SU-DHL-6 (cell line): ENCODE measurements at regions not wholly inside any gene's neighbourhood (a gene's known extent, or its start where the extent isn't known, plus 50 kb on each side); places are given as distances from the start of the nearest gene placed in this dataset.

ENCODE experiments used
- H2AFZ ChIP-seq: fragments of 200-600 bp; sonication (generic); 2 replicates; pipeline ENCODE4 v1.6.1; 2014; ENCODE audit warnings: low read depth, mild to moderate bottlenecking, moderate library complexity, mixed read lengths, antibody characterized with exemption, low read length; ENCODE audit not compliant: severe bottlenecking
- H3F3A ChIP-seq: fragments of 200-600 bp; shearing (Covaris generic); 2 replicates; pipeline ENCODE4 v1.6.0; 2016; ENCODE audit warnings: antibody characterized with exemption, mild to moderate bottlenecking; ENCODE audit not compliant: insufficient read depth
- H3K27ac ChIP-seq: fragments of 200-600 bp; sonication (generic); 2 replicates; pipeline ENCODE4 v1.5.1; 2016; ENCODE audit warnings: low read depth, mild to moderate bottlenecking, low read length, moderate library complexity, mixed read lengths
- H3K27me3 ChIP-seq: fragments of 200-600 bp; sonication (generic), shearing (Covaris generic); 2 replicates; pipeline ENCODE4 v1.6.0; 2014; ENCODE audit warnings: mild to moderate bottlenecking, low read length
- H3K36me3 ChIP-seq: fragments of 200-600 bp; sonication (generic); 2 replicates; pipeline ENCODE4 v1.6.1; 2014; ENCODE audit warnings: mild to moderate bottlenecking, low read length, mixed read lengths
- H3K4me2 ChIP-seq: fragments of 300-600, 200-600 bp; shearing (Covaris generic), sonication (generic); 2 replicates; pipeline ENCODE4 v1.6.0; 2014; ENCODE audit warnings: low read length, low read depth, mild to moderate bottlenecking; ENCODE audit not compliant: poor library complexity, severe bottlenecking
- H3K4me3 ChIP-seq: fragments of 200-600 bp; sonication (generic); 2 replicates; pipeline ENCODE4 v1.5.1; 2014; ENCODE audit warnings: antibody characterized with exemption, low read length, mild to moderate bottlenecking, mixed read lengths; ENCODE audit not compliant: insufficient read depth, poor library complexity, severe bottlenecking
- H3K79me2 ChIP-seq: fragments of 200-600 bp; sonication (generic); 2 replicates; pipeline ENCODE4 v1.6.1; 2014; ENCODE audit warnings: mild to moderate bottlenecking, low read length, moderate library complexity; ENCODE audit not compliant: insufficient read depth
- H3K9ac ChIP-seq: fragments of 200-600 bp; sonication (generic); 2 replicates; pipeline ENCODE4 v1.7.0; 2014; ENCODE audit warnings: mild to moderate bottlenecking, low read length
- H3K9me2 ChIP-seq: fragments of 200-600 bp; sonication (generic); replicated peaks from 2 replicates; pipeline ENCODE4 v1.6.1; 2014; ENCODE audit warnings: low read length; ENCODE audit not compliant: insufficient read depth
- H3K9me3 ChIP-seq: fragments of 200-600 bp; sonication (generic); 2 replicates; pipeline ENCODE4 v1.6.1; 2014; ENCODE audit warnings: low read length, mixed read lengths; ENCODE audit not compliant: insufficient read depth
- H4K20me1 ChIP-seq: fragments of 200-600 bp; sonication (generic); 2 replicates; pipeline ENCODE4 v1.6.1; 2014; ENCODE audit warnings: low read depth, mild to moderate bottlenecking, antibody characterized with exemption, low read length, moderate library complexity, mixed read lengths
- CTCF ChIP-seq: fragments of 200-600 bp; sonication (generic); IDR thresholded peaks from one replicate; pipeline ENCODE4 v1.5.1; 2017; ENCODE audit warnings: antibody characterized with exemption, mild to moderate bottlenecking, low read length, moderate library complexity; ENCODE audit not compliant: insufficient read depth, poor library complexity, severe bottlenecking
- EZH2phosphoT487 ChIP-seq: fragments of 200-600 bp; sonication (generic), shearing (Covaris generic); conservative IDR thresholded peaks from 2 replicates; pipeline ENCODE4 v1.6.1; 2018; ENCODE audit warnings: mild to moderate bottlenecking, antibody characterized with exemption, low read length, moderate library complexity, mixed read lengths

GRCh38 chr9:28001096-28001495 lies 427.8 kb upstream of the C9orf72 start:
- no peaks in the 10 kb centered on the region for H3F3A ChIP-seq
- H3K9me3 ChIP-seq, result no peaks in the 10 kb centered on the region
- no peak overlapping the region for H3K27ac ChIP-seq
- H2AFZ ChIP-seq, result no peak overlapping the region
- no peaks in the 10 kb centered on the region for H3K9me2 ChIP-seq
- H4K20me1 ChIP-seq, result no peaks in the 10 kb centered on the region
- H3K9ac ChIP-seq, result no peak overlapping the region
- TF ChIP-seq CTCF, result no peak
- TF ChIP-seq EZH2phosphoT487, result no peak
- H3K4me3 ChIP-seq, result no peak overlapping the region
- no peaks in the 10 kb centered on the region for H3K27me3 ChIP-seq
- H3K36me3 ChIP-seq, result no peaks in the 10 kb centered on the region
- H3K4me2 ChIP-seq, result no peak overlapping the region
- H3K79me2 ChIP-seq, result no peaks in the 10 kb centered on the region

- TF ChIP-seq CTCF, result no peak
- TF ChIP-seq EZH2phosphoT487, result no peak
- no peaks in the 10 kb centered on the region for H3K79me2 ChIP-seq
- no peaks in the 10 kb centered on the region for H3K9me3 ChIP-seq
- H3K4me2 ChIP-seq, result no peak overlapping the region
- H3K9me2 ChIP-seq, result no peaks in the 10 kb centered on the region; the same call in 1 of the 2 replicates
- H3K4me3 ChIP-seq, result no peak overlapping the region
- H4K20me1 ChIP-seq, result no peaks in the 10 kb centered on the region
- no peaks in the 10 kb centered on the region for H3K36me3 ChIP-seq
- H3F3A ChIP-seq, result no peaks in the 10 kb centered on the region
- no peak overlapping the region for H3K9ac ChIP-seq
- H3K27ac ChIP-seq, result no peak overlapping the region
- H3K27me3 ChIP-seq, result no peaks in the 10 kb centered on the region
- no peak overlapping the region for H2AFZ ChIP-seq
Measured at GRCh38 chr9:28004900-28005299, 431.6 kb upstream of the C9orf72 start.

DNA sequence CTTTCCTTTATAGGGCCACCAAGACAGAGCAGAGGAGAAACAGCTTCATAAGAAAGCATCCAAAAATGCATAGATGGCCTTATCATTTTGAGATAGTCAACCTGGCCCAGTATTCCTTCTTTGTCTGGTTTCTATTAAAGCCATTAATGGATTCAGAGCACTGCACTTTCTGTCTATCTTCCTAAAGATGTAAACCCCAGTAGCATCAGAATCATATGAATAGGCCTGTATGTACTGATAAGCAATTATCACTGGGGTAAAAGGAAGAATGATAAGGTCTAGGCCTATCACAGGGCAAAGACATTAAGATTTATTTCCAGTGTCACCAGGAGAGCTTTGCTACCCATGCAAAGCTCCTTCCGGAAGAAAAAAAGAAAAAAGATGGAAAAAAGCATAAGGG lies 432.5 kb upstream of the C9orf72 start:
- Histone ChIP-seq H3K9ac (no peak overlapping the region), H3K9me3 (no peaks in the 10 kb centered on the region), H3K36me3 (no peaks in the 10 kb centered on the region), H3F3A (no peaks in the 10 kb centered on the region), H2AFZ (no peak overlapping the region), H3K27me3 (no peaks in the 10 kb centered on the region), H3K9me2 (no peaks in the 10 kb centered on the region; the same call in 1 of the 2 replicates), H3K4me3 (no peak overlapping the region), H4K20me1 (no peaks in the 10 kb centered on the region), H3K4me2 (no peak overlapping the region), H3K79me2 (no peaks in the 10 kb centered on the region), H3K27ac (no peak overlapping the region)
- TF ChIP-seq CTCF (no peak), EZH2phosphoT487 (no peak)
